COLO668 (cell line): ENCODE measurements at regions not wholly inside any gene's neighbourhood (a gene's known extent, or its start where the extent isn't known, plus 50 kb on each side); places are given as distances from the start of the nearest gene placed in this dataset.
"Not testable (repeated sequence)": the region's sequence is repeated elsewhere in the genome, so short reads cannot be mapped to it uniquely, and the experiment has no call there.

Experiments
- DNase-seq: peaks from one replicate; lab custom pipeline; 2025; ENCODE audit not compliant: unreplicated experiment; lab: John Stamatoyannopoulos, UW

DNA sequence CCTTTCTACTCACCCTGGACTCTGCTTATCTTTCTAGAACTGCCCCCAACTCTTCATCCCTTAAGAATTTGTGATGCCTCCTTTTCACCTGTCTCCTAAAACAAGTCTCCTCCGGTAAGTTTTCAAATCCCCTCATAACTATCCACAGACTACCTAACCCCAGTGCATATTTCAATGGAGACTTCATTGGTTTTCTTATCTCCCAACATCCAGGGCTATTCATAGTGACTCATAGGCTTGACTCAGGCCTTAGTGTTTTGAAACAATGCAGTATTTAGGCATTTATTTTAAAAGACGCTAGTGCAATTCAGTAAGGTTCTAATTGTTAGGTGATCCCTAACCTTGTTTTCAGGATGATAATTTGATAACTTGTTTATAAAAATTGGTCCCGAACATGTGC lies 399.2 kb downstream of the CPS1 start:
- no peak for DNase-seq

DNA sequence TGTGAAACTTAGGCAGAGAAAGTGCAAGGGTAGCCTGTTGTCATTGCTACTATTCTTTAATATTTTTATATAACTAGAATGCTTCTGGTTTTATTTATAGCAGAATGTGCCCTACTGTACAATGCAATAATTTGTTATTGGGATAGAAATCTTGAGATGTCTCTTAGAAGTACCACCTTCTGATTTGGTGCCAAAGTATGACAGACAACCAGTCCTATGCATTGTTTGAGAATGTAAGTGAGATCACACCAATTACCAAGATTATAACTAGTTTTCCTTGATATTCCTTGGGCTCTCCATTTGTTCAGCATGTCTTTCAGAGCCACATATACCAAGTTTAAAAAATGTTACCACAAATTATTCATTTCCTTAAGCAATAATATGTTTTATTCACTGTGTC lies 399.7 kb downstream of the CPS1 start:
- no peak for DNase-seq

DNA sequence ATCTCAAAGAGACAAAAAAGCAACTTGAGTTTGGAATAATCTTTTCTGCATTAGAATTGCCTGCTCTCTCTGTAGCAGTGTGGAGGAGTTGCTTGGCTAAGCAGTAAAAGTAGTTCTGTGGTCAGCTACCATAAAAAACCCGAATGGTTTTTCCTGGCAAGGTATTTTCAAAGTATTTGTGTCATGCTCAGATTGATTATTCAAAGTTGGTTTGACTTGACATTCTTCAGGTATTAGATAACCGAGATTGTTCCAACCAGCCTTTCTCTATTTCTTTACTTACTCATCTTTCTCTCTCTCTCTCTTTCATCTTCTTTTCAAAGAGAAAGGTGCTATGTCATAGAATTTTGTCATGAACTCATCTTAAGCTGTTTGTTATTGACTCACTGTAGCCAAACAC lies 404.9 kb downstream of the CPS1 start:
- no peak for DNase-seq

DNA sequence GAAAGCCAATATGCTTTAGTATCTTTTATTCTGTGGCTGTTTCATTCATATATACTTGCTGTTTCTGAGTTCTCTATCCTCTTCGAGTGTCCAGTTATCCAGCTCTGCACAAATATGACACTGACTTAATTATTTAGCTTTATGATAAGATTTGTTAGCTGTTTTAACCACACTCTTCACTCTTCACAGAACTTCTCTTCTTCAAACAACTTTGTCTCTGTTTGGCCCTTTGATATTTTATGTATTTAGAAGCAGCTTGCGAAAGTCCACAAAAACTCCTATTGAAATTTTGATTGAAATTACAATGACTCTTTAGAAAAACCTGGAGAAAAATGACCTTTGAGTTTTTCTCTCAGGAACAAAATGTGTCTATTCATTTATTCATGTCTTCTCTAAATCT lies 407.0 kb downstream of the CPS1 start:
- DNase-seq: no peak

DNA sequence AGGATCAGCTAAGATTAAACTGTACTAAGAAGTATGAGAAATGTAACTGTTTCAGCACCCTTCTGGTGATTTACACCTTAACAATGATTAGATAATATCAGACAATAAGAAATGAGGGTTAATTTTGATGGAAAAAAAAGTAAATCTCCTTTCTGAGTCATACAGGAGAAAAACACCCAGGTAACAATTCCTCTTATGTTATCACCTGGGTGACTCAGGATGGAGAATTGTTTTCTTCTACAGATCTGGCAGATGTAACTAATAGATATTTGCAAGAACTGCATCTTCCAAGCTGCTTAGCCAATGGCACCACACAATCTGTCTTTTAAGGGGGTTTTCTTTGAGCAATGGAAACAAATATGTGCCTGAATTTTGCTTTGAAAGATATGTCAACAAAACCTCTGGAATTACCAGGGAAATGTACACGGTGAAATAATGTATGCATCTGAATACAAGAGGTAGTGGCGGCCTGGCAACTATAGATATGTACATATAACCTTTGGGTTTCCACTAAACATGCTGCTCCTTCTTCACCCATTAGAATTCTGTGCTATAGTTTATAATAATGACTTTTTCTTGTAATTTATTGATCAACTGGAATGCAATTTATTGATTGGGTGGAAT lies 407.9 kb downstream of the CPS1 start:
- no peak for DNase-seq

GRCh38 chr2:210965472-210965871 lies 409.1 kb downstream of the CPS1 start:
- DNase-seq: no peak

DNA sequence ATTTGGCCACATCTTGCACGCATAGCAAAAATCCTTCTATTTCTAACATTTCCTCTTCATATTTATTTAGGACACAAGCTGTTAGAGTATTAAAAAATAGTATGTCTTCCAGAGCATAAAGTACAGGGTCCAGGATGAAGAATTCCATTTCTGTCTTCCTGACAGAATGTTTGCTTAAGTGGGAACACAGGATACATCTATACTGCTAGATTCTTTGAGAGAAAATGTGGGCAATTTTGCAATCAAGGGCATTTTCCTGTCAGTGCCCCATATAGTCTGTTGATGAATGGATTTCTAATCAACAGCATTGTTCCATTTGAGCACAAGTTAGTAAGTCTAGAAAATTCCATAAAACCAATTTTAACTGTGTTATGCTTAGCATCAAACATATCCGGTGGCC lies 409.9 kb downstream of the CPS1 start:
- no peak for DNase-seq

DNA sequence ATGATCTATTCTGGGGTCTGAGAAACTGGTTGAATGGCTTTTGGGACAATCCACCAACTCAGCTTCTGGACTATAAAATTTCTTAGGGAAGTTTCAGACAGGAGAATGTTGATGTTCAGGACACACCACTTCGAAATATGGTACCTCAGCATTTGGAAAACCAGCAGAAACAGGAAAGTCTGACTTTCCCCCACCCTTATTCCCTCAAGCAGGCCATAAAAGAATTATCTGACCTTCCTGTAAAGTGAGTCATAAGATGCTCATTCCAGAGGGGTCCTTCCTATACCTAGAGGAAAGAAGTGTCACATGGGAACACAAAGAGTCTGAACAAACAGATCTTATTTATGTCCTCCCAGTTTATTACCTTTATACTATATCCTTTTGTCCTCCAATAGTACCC lies 415.0 kb downstream of the CPS1 start:
- DNase-seq: no peak

DNA sequence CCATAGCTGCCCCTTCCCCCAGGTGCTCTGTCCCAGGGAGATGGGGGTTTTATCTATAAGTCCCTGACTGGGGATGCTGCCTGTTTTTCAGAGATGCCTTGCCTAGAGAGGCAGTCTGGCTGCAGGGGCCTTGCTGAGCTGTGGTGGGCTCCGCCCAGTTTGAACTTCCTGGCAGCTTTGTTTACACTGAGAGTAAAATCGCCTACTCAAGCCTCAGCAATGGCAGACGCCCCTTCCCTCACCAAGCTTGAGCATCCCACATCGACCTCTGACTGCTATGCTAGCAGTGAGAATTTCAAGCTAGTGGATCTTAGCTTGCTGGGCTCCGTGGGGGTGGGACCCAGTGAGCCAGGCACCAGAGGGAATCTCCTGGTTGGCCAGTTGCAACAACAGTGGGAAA lies 430.4 kb downstream of the CPS1 start:
- DNase-seq: not testable (repeated sequence)

DNA sequence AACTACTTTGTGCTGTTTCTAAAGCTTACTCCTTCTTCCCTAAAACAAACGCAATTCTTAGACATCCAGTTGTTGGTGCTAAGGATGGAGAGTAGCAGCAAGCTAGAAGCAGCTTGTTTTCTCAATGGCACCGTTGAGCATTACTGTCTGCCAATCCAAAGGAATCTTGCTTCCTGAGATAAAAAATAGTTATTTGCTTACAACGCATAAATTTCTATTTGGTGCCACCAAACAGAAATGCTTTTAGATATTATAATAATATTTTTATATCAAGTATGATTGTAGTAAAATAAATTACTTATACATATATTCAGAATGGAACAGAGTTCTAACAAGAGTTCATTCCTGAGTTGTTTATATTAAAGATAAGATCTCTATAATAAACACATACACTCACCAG lies 434.7 kb downstream of the CPS1 start:
- DNase-seq: no peak

GRCh38 chr2:210994104-210994503 lies 437.7 kb downstream of the CPS1 start:
- no peak for DNase-seq

DNA sequence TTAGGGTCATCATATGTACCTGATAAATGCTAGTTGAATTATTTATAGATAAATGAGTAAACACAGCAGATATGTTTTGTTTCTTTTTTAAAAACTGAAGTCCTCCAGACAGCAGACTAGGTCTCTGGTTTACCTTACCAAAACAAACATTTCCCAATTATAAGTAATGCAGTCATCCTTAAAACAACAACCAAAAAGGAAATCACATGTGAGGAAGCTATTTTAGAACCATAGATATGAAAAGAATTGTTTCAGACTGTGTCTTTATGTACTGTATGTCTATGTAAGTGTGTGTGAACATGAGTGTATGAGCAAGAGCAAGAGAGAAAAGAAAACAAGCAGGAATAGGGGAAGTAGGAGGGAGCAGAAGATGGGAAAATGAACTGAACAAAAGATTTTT lies 441.0 kb downstream of the CPS1 start:
- DNase-seq: no peak

- DNase-seq: no peak
These were observed 441.9 kb downstream of the CPS1 start for GRCh38 chr2:210998334-210998733.

DNA sequence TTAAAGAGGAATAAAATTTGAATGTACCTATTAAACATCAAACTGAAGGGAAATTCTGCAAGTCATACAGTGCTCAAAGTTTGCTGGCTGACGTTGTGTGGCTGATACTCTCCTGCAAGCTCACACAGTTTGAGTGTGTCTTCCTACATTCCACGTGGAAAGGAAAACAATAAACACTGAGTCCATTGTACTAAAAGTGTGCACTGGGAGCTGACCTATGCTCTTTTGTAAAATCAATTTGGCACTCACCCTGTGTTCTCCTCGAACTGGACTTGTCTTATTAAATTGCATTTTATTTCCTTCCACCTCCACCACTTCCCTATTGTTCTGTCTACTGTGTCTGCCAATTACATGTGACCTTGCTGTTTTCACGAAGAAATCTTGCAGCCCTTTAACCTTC lies 458.0 kb downstream of the CPS1 start:
- no peak for DNase-seq

GRCh38 chr2:211014906-211015305 lies 458.5 kb downstream of the CPS1 start:
- no peak for DNase-seq

DNA sequence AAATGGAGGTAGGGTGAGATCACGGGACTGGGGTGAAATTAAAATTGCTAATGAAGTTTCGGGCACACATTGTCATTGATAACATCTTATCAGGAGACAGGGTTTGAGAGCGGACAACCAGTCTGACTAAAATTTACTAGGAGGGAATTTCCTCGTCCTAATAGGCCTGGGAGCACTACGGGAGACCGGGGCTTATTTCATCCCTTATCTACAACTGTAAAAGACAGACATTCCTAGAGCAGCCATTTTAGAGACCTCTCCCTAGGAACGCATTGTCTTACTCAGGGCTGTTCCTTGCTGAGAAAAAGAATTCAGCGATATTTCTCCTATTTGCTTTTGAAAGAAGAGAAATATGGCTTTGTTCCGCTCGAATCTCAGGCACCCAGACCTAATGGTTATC lies 468.7 kb downstream of the CPS1 start:
- not testable (repeated sequence) for DNase-seq

GRCh38 chr2:211026109-211026508 lies 469.7 kb downstream of the CPS1 start:
- no peak for DNase-seq

DNA sequence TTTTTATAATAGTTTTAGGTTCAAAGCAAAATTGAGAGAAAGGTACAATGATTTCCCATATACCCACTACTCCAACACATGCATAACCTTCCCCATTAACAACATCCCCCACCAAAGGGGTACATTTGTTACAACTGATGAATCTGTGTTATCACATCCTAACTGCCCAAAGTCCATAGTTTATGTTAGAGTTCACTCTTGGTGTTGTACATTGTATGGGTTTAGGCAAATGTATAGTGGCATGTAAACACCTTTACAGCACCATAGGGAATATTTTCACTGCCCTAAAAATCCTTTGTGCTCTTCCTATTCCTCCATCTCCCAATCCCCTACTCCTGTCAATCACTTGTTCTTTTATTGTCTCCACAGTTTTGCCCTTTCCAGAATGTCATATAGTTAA lies 471.6 kb downstream of the CPS1 start:
- no peak for DNase-seq

DNA sequence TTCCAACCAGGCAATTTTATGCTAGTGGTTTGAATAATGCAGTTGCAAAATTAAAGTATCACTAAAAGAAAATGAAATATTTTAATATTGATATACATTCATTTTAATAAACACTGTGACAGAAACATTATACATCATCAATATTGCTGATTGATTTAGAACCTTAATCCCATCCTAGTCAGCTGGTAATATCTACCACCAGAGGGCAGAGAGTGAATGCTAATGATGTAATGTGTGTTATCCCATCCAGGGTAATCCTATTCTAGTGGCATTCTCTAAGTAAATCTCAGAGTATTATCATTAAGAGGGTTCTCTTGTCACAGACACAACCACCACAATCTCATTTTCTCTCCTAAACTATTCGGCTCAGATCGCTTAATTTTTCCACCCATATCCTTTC lies 477.4 kb downstream of the CPS1 start:
- no peak for DNase-seq

DNA sequence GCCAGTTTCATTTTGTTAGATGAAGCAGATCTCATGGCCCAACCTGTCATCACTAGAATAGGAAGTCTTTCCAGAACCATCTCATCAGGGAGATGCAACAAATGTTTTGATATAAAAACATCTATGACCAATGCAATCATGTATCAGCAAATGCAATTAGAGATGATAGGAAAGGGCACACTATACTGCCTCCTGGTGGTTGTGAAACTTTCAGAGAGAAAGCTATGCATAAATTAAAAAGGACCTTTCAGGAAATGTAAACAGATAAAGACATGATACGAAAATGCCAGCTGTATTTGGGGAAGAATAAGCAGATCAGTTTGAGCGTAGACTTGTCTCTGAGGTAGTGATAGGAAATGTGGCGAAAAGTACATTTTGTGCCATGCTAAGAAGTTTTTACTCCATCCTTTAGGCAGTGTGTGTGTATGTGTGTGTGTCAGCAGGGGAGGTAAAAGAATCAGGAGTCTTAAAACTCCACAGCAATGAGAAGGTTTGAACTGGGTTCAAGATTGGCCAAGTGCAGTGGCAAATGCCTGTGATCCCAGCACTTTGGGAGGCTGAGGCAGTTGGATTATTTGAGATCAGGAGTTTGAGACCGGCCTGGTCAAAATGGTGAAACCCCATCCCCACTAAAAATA lies 479.3 kb downstream of the CPS1 start:
- no peak for DNase-seq

GRCh38 chr2:211045025-211045424 lies 488.6 kb downstream of the CPS1 start:
- DNase-seq: no peak

DNA sequence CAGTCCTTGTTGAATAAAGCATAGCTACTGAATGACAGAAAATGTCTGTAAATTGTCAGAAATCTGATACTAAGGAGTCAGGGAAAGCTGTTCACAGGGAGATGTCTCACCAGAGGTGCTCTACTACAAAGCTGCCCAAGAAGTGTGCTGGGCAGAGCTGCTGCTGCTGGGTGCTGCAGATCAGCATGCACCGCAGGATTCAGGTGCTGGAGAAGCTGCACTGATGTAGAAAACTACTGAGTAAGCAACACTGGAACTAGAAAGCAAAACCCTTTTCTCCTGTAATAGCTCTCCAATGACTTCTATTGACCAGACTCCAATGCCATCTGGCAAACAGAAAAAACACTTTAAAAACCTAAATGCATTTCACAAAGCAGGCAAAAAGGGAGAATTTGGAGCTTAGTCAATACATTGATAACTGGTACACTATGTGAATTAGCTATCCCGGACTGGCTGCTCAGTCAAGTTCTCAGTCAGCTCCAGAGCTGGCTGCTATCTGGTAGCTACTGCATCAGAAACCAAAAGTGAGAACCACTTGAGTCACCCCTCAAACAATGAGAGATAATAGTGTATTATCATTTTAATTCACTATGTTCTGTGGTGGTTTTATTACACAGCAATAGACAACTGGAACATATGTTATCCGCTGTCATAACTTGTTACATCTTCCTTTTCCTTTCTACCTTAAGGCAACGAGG lies 493.1 kb downstream of the CPS1 start:
- DNase-seq: no peak

DNA sequence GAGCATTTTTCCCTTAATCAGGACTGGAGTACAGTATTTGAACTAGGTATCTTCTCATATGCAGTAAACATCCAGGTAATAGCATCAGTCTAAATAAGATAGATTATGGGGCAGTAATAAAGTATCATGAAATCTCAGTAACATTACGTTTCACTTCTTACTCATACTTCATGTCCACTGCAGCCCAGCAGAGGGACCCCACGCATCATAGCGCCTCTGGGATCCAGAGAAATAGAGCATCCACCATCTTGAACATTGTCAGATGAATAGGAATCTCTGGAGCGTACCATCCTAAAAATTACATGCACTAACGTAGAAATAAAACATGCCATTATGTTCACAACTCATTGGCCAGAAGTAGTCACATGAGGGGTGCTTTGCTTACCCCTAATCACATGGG lies 499.0 kb downstream of the CPS1 start:
- no peak for DNase-seq
